ENCODE measurements at regions not wholly inside any gene's neighbourhood (a gene's known extent, or its start where the extent isn't known, plus 50 kb on each side); places are given as distances from the start of the nearest gene placed in this dataset.

DNA sequence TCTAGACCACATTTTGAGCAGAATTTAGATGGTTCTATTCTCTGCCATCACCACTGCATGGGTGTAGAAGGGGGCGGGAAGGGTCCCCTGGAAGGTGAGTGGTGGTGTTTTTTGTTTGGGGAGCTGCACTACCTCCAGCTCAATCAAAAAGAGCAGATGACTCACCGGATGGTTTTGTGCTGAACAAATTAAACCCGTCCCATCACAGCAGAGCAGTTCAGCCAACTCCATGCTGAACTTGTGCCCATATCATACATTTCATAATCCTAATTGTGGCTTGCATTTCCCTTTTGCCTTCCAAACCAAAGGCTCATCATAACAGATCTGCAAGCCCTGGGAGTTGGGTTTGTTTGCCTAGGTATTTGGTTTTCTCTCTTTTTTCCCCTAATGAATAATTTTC, 53.0 kb upstream of the RPH3A start:
- ATAC-seq (ENCODE audit: low read depth in 2 of 2) (no peak), DNase-seq (no peak)
- H3K27me3 Mint-ChIP-seq, result peaks cover 41% of the 10 kb centered on the region
- H3K36me3 Mint-ChIP-seq, result no peaks in the 10 kb centered on the region
- H3K9me3 Mint-ChIP-seq, result peaks cover 0 to 1% (median 0%) of the 10 kb centered on the region in 7 donors
- no peak overlapping the region for H3K27ac Mint-ChIP-seq
- Histone ChIP-seq H3K36me3 (ENCODE audit: control insufficient read depth, insufficient read depth, low read length) (no peaks in the 10 kb centered on the region), H3K9me3 (ENCODE audit: control insufficient read depth in 2 of 2, low read length in 2 of 2) (no peaks in the 10 kb centered on the region), H3K4me3 (ENCODE audit: low read depth, low read length) (no peak overlapping the region), H3K27ac (ENCODE audit: insufficient read depth, low read length, poor library complexity, severe bottlenecking) (no peak overlapping the region), H3K27me3 (ENCODE audit: control insufficient read depth, insufficient read depth, low read length) (peaks cover 14% of the 10 kb centered on the region), H3K4me1 (ENCODE audit: control insufficient read depth, insufficient read depth, low read length, poor library complexity, severe bottlenecking) (no peaks in the 10 kb centered on the region)
- no peak overlapping the region for H3K4me3 Mint-ChIP-seq
- H3K4me1 Mint-ChIP-seq, result no peaks in the 10 kb centered on the region

DNA sequence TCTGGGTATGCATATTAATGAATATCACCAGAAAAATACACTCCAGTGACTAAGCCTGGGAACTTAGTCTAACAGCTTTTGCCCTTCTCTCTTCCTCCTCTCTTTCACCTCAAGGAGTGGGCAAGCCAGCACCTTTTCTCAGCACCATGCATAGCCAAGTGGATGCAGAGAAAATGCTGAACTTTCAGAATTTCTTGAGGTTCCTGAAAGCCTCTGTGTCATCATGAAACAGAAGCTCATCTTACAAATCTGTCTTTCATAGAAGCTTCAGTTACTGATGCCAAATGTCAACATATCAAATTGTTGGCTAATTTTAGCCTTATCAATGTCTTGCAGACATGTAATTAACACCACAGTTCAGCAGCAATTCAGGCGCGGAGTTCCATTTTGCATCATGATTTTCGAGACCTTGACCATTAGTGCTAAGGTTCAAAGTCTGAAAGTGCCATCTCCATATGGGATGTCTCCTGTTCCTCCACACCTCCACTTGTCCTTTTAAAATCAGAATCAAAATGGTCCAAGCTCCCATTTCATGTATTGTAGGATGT, 51.1 kb upstream of the RPH3A start:
- H3K27me3 ChIP-seq (ENCODE audit: control insufficient read depth, insufficient read depth, low read length), result peaks cover 13% of the 10 kb centered on the region
- H3K4me3 ChIP-seq (ENCODE audit: low read depth, low read length), result no peak overlapping the region
- no peaks in the 10 kb centered on the region for H3K36me3 ChIP-seq (ENCODE audit: control insufficient read depth, insufficient read depth, low read length)
- no peaks in the 10 kb centered on the region for H3K4me1 Mint-ChIP-seq
- no peaks in the 10 kb centered on the region for H3K9me3 ChIP-seq (ENCODE audit: control insufficient read depth in 2 of 2, low read length in 2 of 2)
- no peak for DNase-seq
- no peak overlapping the region for H3K27ac ChIP-seq (ENCODE audit: insufficient read depth, low read length, poor library complexity, severe bottlenecking)
- peaks cover 0 to 1% (median 0%) of the 10 kb centered on the region in 7 donors for H3K9me3 Mint-ChIP-seq
- no peak overlapping the region for H3K27ac Mint-ChIP-seq
- H3K27me3 Mint-ChIP-seq, result peaks cover 27% of the 10 kb centered on the region
- no peaks in the 10 kb centered on the region for H3K36me3 Mint-ChIP-seq
- no peak for ATAC-seq (ENCODE audit: low read depth in 2 of 2)
- H3K4me1 ChIP-seq (ENCODE audit: control insufficient read depth, insufficient read depth, low read length, poor library complexity, severe bottlenecking), result no peaks in the 10 kb centered on the region
- no peak overlapping the region for H3K4me3 Mint-ChIP-seq

DNA sequence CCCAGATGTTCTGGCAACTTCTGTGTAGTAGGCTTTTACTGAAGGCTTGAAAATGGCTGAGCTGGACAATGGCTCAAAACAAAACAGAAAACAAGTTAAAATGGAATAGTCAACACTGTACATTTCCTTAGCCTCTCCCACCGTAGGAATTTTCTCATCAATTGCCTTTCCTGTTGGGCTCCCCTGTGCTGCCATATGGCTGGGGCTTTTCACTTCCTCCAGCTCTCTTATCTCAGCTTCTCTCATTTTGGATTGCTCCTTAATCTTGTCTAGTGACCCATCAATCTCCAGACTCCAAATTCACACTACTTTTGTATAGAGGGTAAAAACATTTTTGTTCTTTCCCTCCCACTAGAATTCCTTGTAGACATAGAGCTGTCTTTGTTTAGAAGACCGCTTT, 50.4 kb upstream of the RPH3A start:
- H3K9me3 Mint-ChIP-seq, result peaks cover 0 to 2% (median 0%) of the 10 kb centered on the region in 7 donors
- H3K27ac Mint-ChIP-seq, result no peak overlapping the region
- peaks cover 1 to 4% (median 3%) of the 10 kb centered on the region in 4 donors for H3K4me1 Mint-ChIP-seq
- no peak overlapping the region for H3K27ac ChIP-seq (ENCODE audit: insufficient read depth, low read length, poor library complexity, severe bottlenecking)
- no peaks in the 10 kb centered on the region for H3K36me3 ChIP-seq (ENCODE audit: control insufficient read depth, insufficient read depth, low read length)
- H3K36me3 Mint-ChIP-seq, result no peaks in the 10 kb centered on the region
- H3K4me1 ChIP-seq (ENCODE audit: control insufficient read depth, insufficient read depth, low read length, poor library complexity, severe bottlenecking), result no peaks in the 10 kb centered on the region
- H3K27me3 Mint-ChIP-seq, result peaks cover 27% of the 10 kb centered on the region
- no peak overlapping the region for H3K4me3 ChIP-seq (ENCODE audit: low read depth, low read length)
- DNase-seq (no peak), ATAC-seq (ENCODE audit: low read depth in 2 of 2) (no peak)
- no peaks in the 10 kb centered on the region for H3K9me3 ChIP-seq (ENCODE audit: control insufficient read depth in 2 of 2, low read length in 2 of 2)
- H3K27me3 ChIP-seq (ENCODE audit: control insufficient read depth, insufficient read depth, low read length), result peaks cover 11% of the 10 kb centered on the region
- no peak overlapping the region for H3K4me3 Mint-ChIP-seq
